Fibroblast of the aortic adventitia (primary cell): ENCODE measurements at regions not wholly inside any gene's neighbourhood (a gene's known extent, or its start where the extent isn't known, plus 50 kb on each side); places are given as distances from the start of the nearest gene placed in this dataset.
A peak's percentile ranks its signal among the peaks of the same experiment; 100 is the strongest.

Experiments used
- DNase-seq: peaks from one replicate; pipeline ENCODE4 v3.0.0-alpha.2; 2010; ENCODE audit warnings: low read depth
- H3K4me3 ChIP-seq: 2 replicates; pipeline ENCODE4 v1.5.1; 2011; ENCODE audit warnings: low read depth, mild to moderate bottlenecking, control low read depth, low read length, moderate library complexity
- CTCF ChIP-seq: IDR thresholded peaks from 2 replicates; pipeline ENCODE4 v1.5.1; 2011; ENCODE audit warnings: mild to moderate bottlenecking, low read length, control low read depth, inconsistent platforms; ENCODE audit not compliant: insufficient read depth

GRCh38 chr7:46177821-46178220, 256.7 kb upstream of the IGFBP3 start:
- H3K4me3 ChIP-seq = no peak overlapping the region
- TF ChIP-seq CTCF = no peak
- no peak for DNase-seq

- no peak for DNase-seq
- no peak for TF ChIP-seq CTCF
- H3K4me3 ChIP-seq = no peak overlapping the region
Observed at GRCh38 chr7:46175221-46175620, 254.1 kb upstream of the IGFBP3 start.

GRCh38 chr7:46174196-46174580, 253.1 kb upstream of the IGFBP3 start:
- DNase-seq = no peak
- TF ChIP-seq CTCF = no peak

GRCh38 chr7:46173476-46174195, 252.6 kb upstream of the IGFBP3 start:
- no peak for TF ChIP-seq CTCF
- no peak overlapping the region for H3K4me3 ChIP-seq
- peak; percentile 70 for DNase-seq

More at GRCh38 chr7:46174196-46174580, 253.1 kb upstream of the IGFBP3 start:
- no peak overlapping the region for H3K4me3 ChIP-seq

- H3K4me3 ChIP-seq = no peak overlapping the region
- no peak for DNase-seq
- no peak for TF ChIP-seq CTCF
Observed at GRCh38 chr7:46170792-46171191, 249.7 kb upstream of the IGFBP3 start.

GRCh38 chr7:46170021-46170420, 248.9 kb upstream of the IGFBP3 start:
- no peak for DNase-seq
- H3K4me3 ChIP-seq = no peak overlapping the region
- TF ChIP-seq CTCF = no peak

- no peak for DNase-seq
- no peak for TF ChIP-seq CTCF
- no peak overlapping the region for H3K4me3 ChIP-seq
Observed at GRCh38 chr7:46169384-46169755, 248.3 kb upstream of the IGFBP3 start.
